ENCODE measurements at regions not wholly inside any gene's neighbourhood (a gene's known extent, or its start where the extent isn't known, plus 50 kb on each side); places are given as distances from the start of the nearest gene placed in this dataset.

DNA sequence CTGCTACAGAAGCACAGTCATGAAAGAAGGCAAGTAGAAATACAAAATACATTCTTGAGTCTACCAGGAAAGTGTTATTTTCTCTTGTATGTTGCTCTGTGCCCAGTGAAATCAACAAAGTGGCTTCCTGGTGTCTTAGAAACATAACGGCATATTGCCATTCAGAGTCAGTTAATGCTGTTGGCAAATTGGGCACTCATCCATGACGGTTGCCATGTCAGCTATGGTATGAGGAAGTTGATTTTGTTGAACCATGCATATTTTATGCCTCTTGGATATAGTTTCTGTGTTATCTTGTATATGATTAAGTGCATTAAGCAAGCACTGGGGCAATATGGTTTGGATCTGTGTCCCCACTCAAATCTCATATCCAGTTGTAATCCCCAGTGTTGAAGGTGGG, 153.1 kb upstream of the CXADR start:
- TF ChIP-seq, protein P1, sequence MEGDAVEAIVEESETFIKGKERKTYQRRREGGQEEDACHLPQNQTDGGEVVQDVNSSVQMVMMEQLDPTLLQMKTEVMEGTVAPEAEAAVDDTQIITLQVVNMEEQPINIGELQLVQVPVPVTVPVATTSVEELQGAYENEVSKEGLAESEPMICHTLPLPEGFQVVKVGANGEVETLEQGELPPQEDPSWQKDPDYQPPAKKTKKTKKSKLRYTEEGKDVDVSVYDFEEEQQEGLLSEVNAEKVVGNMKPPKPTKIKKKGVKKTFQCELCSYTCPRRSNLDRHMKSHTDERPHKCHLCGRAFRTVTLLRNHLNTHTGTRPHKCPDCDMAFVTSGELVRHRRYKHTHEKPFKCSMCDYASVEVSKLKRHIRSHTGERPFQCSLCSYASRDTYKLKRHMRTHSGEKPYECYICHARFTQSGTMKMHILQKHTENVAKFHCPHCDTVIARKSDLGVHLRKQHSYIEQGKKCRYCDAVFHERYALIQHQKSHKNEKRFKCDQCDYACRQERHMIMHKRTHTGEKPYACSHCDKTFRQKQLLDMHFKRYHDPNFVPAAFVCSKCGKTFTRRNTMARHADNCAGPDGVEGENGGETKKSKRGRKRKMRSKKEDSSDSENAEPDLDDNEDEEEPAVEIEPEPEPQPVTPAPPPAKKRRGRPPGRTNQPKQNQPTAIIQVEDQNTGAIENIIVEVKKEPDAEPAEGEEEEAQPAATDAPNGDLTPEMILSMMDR (conservative IDR thresholded peaks at IDR 0.05; ENCODE audit: low read depth in 2 of 2) = no peak
- TF ChIP-seq ZNF331 (CRISPR knock-in tag; IDR thresholded peaks at IDR 0.05; ENCODE audit: low read depth) = no peak

Measured in GM23338 (cell line).